ENCODE measurements at regions not wholly inside any gene's neighbourhood (a gene's known extent, or its start where the extent isn't known, plus 50 kb on each side); places are given as distances from the start of the nearest gene placed in this dataset.

DNA sequence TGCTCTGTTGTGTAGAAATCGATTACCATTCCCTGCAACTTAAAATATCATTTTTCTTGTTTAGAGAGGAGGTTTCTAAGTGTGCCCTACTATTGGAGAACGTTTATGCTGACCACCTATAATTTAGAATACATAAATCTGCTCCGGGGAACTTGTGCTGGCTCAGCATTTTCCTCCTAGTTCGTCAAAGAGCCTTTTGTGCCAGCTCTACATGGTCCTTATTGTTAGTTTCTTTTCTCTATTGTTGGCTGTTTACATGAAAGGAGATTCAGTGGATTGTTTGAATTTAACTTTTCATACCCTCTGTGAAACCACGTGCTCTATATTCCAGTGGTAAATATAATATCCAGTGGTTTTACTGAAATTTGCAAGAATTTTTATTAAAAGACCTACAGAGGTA lies 53.4 kb upstream of the ATP8A1 start:
- Histone ChIP-seq H3K4me3 (ENCODE audit: low read depth, low read length) (no peak overlapping the region), H3K36me3 (ENCODE audit: control insufficient read depth, insufficient read depth, low read length) (no peaks in the 10 kb centered on the region), H3K27me3 (ENCODE audit: control insufficient read depth, insufficient read depth, low read length) (no peaks in the 10 kb centered on the region)
- POLR2A ChIA-PET, result no interaction called here
- TF ChIP-seq, protein P1, sequence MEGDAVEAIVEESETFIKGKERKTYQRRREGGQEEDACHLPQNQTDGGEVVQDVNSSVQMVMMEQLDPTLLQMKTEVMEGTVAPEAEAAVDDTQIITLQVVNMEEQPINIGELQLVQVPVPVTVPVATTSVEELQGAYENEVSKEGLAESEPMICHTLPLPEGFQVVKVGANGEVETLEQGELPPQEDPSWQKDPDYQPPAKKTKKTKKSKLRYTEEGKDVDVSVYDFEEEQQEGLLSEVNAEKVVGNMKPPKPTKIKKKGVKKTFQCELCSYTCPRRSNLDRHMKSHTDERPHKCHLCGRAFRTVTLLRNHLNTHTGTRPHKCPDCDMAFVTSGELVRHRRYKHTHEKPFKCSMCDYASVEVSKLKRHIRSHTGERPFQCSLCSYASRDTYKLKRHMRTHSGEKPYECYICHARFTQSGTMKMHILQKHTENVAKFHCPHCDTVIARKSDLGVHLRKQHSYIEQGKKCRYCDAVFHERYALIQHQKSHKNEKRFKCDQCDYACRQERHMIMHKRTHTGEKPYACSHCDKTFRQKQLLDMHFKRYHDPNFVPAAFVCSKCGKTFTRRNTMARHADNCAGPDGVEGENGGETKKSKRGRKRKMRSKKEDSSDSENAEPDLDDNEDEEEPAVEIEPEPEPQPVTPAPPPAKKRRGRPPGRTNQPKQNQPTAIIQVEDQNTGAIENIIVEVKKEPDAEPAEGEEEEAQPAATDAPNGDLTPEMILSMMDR (IDR thresholded peaks at IDR 0.05; ENCODE audit: insufficient read depth, low read depth, low read length), result no peak
- CTCF ChIA-PET, result no interaction called here
- DNase-seq (ENCODE audit: low read depth), result no peak

DNA sequence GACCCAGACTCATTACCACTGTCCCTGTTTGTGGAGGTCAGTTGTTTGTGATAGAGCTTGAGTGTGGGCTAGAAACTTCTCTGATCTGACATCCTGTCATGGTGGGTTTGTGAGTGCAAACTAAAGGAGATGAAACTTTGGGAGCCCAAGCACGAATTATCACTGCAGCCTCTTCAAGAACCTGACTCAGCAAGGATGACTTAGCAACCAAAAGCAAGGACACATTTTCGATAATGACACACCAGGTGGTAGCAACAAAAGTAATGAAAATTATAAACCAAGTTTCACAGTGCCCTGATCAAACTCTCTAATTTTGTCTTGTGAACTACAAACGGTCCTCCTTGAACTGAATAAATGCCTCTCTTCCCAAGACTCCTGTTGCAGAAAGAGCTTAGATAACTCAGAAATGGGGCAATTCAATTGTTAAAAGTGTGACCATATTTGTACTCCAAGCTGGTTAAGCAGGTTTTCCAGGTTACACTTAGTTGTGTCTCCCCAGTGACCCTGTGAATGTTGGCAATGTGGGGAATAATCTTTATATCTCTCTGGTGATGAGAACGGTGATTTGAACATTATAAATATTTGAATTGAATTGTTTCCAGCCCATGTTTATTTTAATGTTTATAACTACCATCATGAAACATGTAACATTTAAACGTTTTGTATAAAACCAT lies 52.6 kb upstream of the ATP8A1 start:
- Histone ChIP-seq H3K27me3 (ENCODE audit: control insufficient read depth, insufficient read depth, low read length) (no peaks in the 10 kb centered on the region), H3K36me3 (ENCODE audit: control insufficient read depth, insufficient read depth, low read length) (no peaks in the 10 kb centered on the region), H3K4me3 (ENCODE audit: low read depth, low read length) (no peak overlapping the region)
- TF ChIP-seq, protein P1 (IDR thresholded peaks at IDR 0.05; ENCODE audit: insufficient read depth, low read depth, low read length), result no peak
- no peak for DNase-seq (ENCODE audit: low read depth)
- POLR2A ChIA-PET, result no interaction called here
- CTCF ChIA-PET, result no interaction called here

DNA sequence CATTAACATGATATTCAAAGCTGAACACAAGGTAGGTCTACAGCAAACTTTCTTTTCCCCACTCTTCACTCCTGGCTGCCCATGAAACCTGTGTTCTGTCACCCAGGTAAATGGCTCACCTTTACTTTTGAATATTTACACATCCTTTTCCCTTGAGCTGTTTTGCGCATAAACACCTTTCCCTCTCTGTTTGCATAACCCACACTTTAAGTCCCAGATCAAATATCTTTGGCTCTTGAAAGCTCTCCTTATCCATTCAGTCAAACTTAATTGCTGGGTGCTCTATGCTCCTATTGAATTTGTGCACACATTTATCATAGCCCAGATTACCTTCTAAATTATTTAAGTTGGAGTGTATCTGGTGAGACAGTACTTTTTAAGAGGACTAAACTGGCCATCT lies 51.7 kb upstream of the ATP8A1 start:
- POLR2A ChIA-PET, result no interaction called here
- Histone ChIP-seq H3K36me3 (ENCODE audit: control insufficient read depth, insufficient read depth, low read length) (no peaks in the 10 kb centered on the region), H3K4me3 (ENCODE audit: low read depth, low read length) (no peak overlapping the region), H3K27me3 (ENCODE audit: control insufficient read depth, insufficient read depth, low read length) (no peaks in the 10 kb centered on the region)
- CTCF ChIA-PET, result no interaction called here
- no peak for DNase-seq (ENCODE audit: low read depth)
- TF ChIP-seq, protein P1 (IDR thresholded peaks at IDR 0.05; ENCODE audit: insufficient read depth, low read depth, low read length), result no peak

All from BJ (cell line).